Urinary bladder (tissue), 4 donors: ENCODE measurements at regions not wholly inside any gene's neighbourhood (a gene's known extent, or its start where the extent isn't known, plus 50 kb on each side); places are given as distances from the start of the nearest gene placed in this dataset. TPM values are rescaled to one million over a fixed set of nuclear protein-coding genes. Genes with fewer than 3 reads are reported as not detected.
"Not testable (repeated sequence)": the region's sequence is repeated elsewhere in the genome, so short reads cannot be mapped to it uniquely, and the experiment has no call there.

ENCODE experiments used
- DNase-seq: peaks from one replicate; pipeline ENCODE4 v3.0.0-alpha.2; 2015; ENCODE audit errors: extremely low spot score
- H3K27ac ChIP-seq: one replicate; pipeline ENCODE4 v1.5.1; 2013; ENCODE audit warnings: low read depth, mild to moderate bottlenecking, moderate library complexity
- H3K36me3 ChIP-seq: one replicate; pipeline ENCODE4 v1.6.1; 2013; ENCODE audit warnings: mild to moderate bottlenecking, moderate library complexity; ENCODE audit not compliant: insufficient read depth
- H3K4me1 ChIP-seq: one replicate; pipeline ENCODE4 v1.6.1; 2013; ENCODE audit warnings: mild to moderate bottlenecking, moderate library complexity; ENCODE audit not compliant: insufficient read depth
- H3K4me3 ChIP-seq: one replicate; pipeline ENCODE4 v1.5.1; 2013; ENCODE audit warnings: low read depth, low read length
- WGBS: extraction: QIAGEN DNeasy Blood & Tissue Kit; methylation state at CpG from one replicate; pipeline ENCODE4 v1.1.7; 2013; 5-methylcytosine and 5-hydroxymethylcytosine counted together
- small RNA-seq: library from RNA; depleted of rRNA; stranded (forward); fragments of <200 nt; gene quantifications from one replicate; pipeline ENCODE3, GENCODE V24; 2014
- donor health status: healthy with polysubstance abuse.
- donor health status: healthy.

GRCh38 chr15:101961765-101962164 lies 149.8 kb downstream of the OR4F15 start:
- not testable (repeated sequence) for DNase-seq, H3K4me1 ChIP-seq, H3K4me3 ChIP-seq, H3K36me3 ChIP-seq, H3K27ac ChIP-seq
- 1% methylated on average over 11 of the region's 41 CpGs for WGBS

DNA sequence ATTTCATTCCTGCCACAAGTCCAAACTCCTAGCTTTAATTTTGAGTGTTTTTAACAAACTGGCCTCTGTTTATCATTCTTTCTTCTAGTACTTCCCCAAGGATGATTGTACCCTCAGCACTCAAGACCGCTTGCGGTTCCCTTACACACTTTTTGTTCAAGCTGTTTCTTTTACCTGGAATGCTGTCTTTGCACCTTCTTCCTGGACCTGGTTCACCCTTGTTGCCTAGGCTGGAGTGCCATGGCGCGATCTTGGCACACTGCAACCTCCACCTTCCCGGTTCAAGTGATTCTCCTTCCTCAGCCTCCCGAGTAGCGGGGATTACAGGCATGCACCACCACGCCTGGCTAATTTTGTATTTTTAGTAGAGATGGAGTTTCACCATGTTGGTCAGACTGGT lies 151.7 kb downstream of the OR4F15 start:
- not testable (repeated sequence) for DNase-seq, H3K36me3 ChIP-seq
- WGBS = 97% methylated on average over 6 of the region's 8 CpGs

DNA sequence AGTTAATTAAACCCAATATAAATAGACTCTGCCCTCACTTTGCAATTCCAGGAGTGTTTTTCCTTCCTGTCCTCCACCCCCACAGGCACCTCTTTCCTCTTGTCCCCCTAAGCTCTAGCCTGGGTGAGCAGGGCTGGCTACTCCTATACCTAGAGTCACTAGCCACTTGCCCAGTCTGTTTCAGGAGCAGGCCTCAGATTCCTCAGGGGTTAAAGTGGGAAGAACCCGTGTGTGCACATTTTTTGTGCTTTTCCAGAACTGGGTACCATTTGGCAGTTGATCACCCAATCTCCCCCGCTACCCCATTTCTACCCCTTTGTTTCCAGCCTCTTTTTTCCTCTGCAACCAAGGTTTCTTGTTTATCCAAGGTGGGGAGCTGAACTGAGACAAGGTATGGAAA lies 153.4 kb downstream of the OR4F15 start:
- H3K36me3 ChIP-seq, DNase-seq, H3K27ac ChIP-seq, H3K4me3 ChIP-seq, H3K4me1 ChIP-seq: not testable (repeated sequence)
- 72% methylated on average over 2 of the region's 2 CpGs for WGBS

More for the DNA sequence above, 151.7 kb downstream of the OR4F15 start:
- not testable (repeated sequence) for H3K4me3 ChIP-seq, H3K4me1 ChIP-seq, H3K27ac ChIP-seq

DNA sequence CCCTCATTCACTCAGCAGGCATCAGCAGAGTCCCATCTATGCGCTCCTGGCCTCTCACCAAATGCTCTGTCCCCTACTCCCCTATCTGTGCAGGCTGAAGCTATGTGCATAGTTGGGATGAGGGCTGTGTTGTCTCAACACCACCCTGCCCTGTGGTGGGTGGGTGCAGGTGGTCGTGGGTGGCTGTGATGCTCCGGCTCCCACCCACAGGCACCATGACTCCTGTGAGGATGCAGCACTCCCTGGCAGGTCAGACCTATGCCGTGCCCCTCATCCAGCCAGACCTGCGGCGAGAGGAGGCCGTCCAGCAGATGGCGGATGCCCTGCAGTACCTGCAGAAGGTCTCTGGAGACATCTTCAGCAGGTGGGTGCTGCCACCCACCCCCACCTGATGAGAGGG lies 153.9 kb downstream of the OR4F15 start:
- H3K36me3 ChIP-seq, H3K4me1 ChIP-seq, DNase-seq, H3K27ac ChIP-seq, H3K4me3 ChIP-seq: not testable (repeated sequence)
- WGBS = 91% methylated on average over 8 of the region's 8 CpGs

DNA sequence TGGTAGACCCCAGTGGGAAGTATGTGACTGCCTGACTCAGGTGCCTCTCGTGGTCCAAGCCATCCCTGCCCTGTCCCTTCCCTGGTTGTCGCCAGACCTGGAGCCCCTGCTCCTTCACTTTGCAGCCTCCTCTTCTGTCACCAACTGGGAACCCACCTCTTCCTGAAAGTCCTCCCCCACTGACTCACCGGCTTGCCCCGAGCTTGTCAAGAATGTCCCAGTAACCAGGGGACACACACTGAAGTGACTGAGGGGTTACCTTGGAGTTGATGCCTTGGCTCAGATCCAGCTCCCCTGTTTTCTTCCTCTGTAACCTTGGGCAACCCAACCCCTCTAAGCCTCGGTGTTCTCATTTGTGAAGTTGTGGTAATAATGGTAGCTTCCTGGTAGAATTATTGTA lies 155.4 kb downstream of the OR4F15 start:
- DNase-seq, H3K4me1 ChIP-seq, H3K27ac ChIP-seq, H3K4me3 ChIP-seq, H3K36me3 ChIP-seq: not testable (repeated sequence)
- 94% methylated on average over 3 of the region's 5 CpGs for whole genome bisulfite sequencing

- WGBS = 83% methylated on average over 3 of the region's 6 CpGs
- H3K27ac ChIP-seq, H3K4me3 ChIP-seq, H3K4me1 ChIP-seq, DNase-seq, H3K36me3 ChIP-seq: not testable (repeated sequence)
These were observed 158.6 kb downstream of the OR4F15 start for GRCh38 chr15:101970605-101971004.

GRCh38 chr15:101977281-101977680 lies 165.3 kb downstream of the OR4F15 start:
- not testable (repeated sequence) for H3K4me3 ChIP-seq, H3K4me1 ChIP-seq, DNase-seq, H3K36me3 ChIP-seq, H3K27ac ChIP-seq
- no CpG with 5 or more reads among the region's 8 CpGs for WGBS

- DNase-seq = peak; percentile 0
- WGBS = 80% methylated on average over 53 of the region's 53 CpGs
- H3K4me3 ChIP-seq, H3K4me1 ChIP-seq, H3K36me3 ChIP-seq, H3K27ac ChIP-seq: not testable (repeated sequence)
These were observed 168.4 kb downstream of the OR4F15 start for GRCh38 chr15:101980206-101980910.

Small RNA genes lying in the stretch of these regions (small RNA-seq; reads per million reads assigned to genes)
- gene AC140725.2 = not detected
- gene MIR6859-3 = not detected
